AG10803 (cell line): ENCODE measurements at regions not wholly inside any gene's neighbourhood (a gene's known extent, or its start where the extent isn't known, plus 50 kb on each side); places are given as distances from the start of the nearest gene placed in this dataset.

Source experiments
- DNase-seq: peaks from one replicate; pipeline ENCODE4 v3.0.0; 2010; ENCODE audit warnings: low read depth
- H3K4me3 ChIP-seq: 2 replicates; pipeline ENCODE4 v1.5.1; 2011; ENCODE audit warnings: mild to moderate bottlenecking, low read length, control low read depth
- CTCF ChIP-seq: conservative IDR thresholded peaks from 2 replicates; pipeline ENCODE4 v1.5.1; 2011; ENCODE audit warnings: mild to moderate bottlenecking, low read length, control low read depth, inconsistent platforms

DNA sequence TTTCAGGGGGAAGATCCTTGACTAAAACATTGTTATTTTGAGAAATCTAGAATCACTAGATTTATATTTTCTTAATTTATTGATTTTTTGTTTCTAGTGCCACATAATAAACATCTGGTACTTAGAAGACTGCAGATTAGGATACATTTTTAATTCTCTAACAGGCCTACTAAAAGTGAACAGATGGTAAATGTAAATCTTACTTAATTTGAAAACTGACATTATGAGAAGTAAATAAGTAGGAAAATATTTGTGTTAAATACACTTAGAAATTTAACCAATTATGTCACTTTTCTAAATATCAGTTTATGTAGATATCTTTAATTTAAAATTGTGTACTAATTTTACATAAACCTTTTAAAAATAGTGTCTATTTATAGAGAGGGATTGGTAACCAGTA lies 2255.6 kb upstream of the PCDH20 start:
- no peak for DNase-seq
- no peak for TF ChIP-seq CTCF

DNA sequence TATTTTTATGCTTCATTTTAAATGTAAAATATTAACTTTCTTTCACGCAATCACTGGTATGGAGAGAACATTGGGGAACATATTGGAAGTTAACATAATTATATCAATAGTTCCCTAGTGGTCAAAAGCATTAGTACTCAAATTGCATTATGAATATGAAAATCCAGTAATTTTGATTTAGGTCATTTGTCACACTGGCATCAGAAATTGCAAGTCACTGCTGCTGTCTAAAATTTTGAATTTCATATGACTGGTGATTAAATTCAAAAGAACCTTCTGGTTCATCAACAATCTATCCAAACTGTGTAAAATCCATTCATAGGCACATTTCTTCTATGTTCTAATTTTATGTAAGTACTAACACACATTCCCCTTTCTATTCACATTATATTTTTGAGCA lies 2235.7 kb upstream of the PCDH20 start:
- no peak for TF ChIP-seq CTCF
- DNase-seq, result no peak
- no peak overlapping the region for H3K4me3 ChIP-seq

More for the DNA sequence above, 2255.6 kb upstream of the PCDH20 start:
- no peak overlapping the region for H3K4me3 ChIP-seq

GRCh38 chr13:63643543-63643942 lies 2227.9 kb upstream of the PCDH20 start:
- DNase-seq, result no peak
- TF ChIP-seq CTCF, result no peak
- H3K4me3 ChIP-seq, result no peak overlapping the region

DNA sequence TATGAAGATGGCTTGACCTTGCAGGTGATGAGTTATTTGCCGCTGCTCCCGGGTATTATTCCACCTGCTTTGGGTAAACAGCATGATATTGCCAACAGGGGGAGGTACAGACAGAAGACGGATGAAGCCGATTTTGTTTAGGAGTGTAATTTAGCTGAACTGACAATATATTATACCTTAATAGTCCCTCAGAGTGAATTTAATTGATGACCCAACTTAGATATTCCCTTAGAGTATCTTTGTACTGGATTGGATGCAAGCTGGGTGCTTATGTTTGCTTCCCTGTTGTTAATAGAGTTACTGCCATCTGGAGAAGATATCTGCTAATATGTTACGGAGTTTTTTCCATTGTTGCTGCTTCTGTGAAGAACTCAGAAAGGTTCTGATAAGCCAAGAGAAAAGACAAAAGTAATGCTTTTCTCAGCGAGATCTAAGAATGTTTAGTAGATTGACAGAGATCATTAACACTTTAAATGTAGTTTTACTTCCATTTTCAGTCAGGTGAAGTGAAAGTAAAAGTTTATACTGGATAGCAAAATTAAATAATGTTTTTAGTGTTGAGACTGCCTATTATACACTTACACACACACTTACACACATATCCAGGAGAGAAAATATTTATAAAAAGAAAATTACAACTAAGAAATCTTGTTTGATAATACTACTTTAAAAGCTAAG lies 2220.8 kb upstream of the PCDH20 start:
- DNase-seq, result no peak
- no peak for TF ChIP-seq CTCF
- no peak overlapping the region for H3K4me3 ChIP-seq

DNA sequence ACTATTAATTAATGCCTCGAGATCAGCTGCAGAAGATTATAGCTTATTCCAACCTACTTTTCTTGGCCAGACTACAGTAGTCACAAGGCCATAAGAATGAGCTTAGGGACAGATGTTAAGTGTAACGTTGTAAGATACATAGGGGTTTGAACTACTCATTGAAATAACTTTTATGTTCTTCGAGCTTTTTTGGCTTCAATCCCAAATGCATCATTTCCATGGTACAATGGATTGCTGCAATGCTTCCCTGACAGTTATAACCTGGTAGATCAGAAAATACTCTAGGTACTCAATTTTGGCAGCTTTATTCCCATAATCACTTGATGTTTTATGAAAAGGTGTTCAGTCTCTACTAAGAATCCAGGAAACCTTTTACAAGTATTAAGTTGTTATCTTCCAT lies 2216.7 kb upstream of the PCDH20 start:
- no peak overlapping the region for H3K4me3 ChIP-seq
- no peak for TF ChIP-seq CTCF
- no peak for DNase-seq

DNA sequence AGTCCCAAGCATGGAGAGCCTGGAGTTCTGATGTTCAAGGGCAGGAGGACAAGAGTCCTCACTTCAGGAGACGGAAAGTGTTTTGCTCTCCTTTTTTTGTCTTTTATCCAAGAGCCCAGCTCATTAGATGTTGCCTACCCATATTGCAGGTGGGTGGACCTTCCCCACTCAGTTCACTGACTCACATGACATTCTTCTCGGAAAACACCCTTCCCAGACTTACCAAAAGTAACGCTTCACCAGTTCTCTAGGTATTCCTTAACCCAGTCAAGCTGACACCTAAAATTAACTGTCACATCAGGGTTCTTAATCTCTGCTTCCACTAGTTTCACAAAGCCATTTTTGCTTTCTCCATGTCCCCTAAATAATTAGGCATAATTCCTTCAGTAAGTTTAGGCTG lies 2215.4 kb upstream of the PCDH20 start:
- TF ChIP-seq CTCF, result no peak
- DNase-seq, result no peak
- no peak overlapping the region for H3K4me3 ChIP-seq

DNA sequence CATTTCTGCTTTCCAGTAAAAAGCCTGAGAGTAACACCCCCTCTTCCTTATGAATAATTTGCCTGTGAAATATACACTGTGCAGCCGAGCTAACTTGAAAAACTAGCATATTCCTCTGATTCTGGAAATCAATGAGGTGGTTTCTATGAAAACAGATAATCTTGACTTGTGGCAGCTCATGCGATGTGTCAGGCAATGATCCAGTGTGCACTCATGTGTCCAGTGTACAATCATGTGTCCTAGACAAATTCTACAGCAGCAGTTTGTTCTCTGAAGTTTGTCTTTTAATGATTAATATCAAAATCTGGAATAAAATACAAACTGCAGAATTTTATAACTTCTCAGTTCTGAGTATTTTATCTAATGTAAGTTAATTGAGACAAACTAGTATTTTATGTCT lies 2213.9 kb upstream of the PCDH20 start:
- H3K4me3 ChIP-seq, result no peak overlapping the region
- DNase-seq, result no peak
- no peak for TF ChIP-seq CTCF
